Upper lobe of right lung (tissue), 1 donor: ENCODE measurements at regions not wholly inside any gene's neighbourhood (a gene's known extent, or its start where the extent isn't known, plus 50 kb on each side); places are given as distances from the start of the nearest gene placed in this dataset.

Source experiments
- ATAC-seq: fragments of 200-7000 bp; cut with Tn5 transposase; one replicate; pipeline ENCODE4 v1.9.1; 2020; ENCODE audit warnings: mild to moderate bottlenecking, moderate library complexity
- DNase-seq: peaks from one replicate; pipeline ENCODE4 v3.0.0-alpha.2; 2020
- H3K27ac ChIP-seq: fragments of 200-600 bp; one replicate; pipeline ENCODE4 v1.8.0; 2022
- H3K27me3 ChIP-seq: fragments of 200-600 bp; one replicate; pipeline ENCODE4 v1.8.0; 2022; ENCODE audit warnings: mild to moderate bottlenecking
- H3K36me3 ChIP-seq: fragments of 200-600 bp; one replicate; pipeline ENCODE4 v1.8.0; 2022
- H3K4me1 ChIP-seq: fragments of 200-600 bp; one replicate; pipeline ENCODE4 v1.8.0; 2022
- H3K4me3 ChIP-seq: fragments of 200-600 bp; one replicate; pipeline ENCODE4 v1.8.0; 2022; ENCODE audit warnings: mild to moderate bottlenecking
- H3K9me3 ChIP-seq: fragments of 200-600 bp; one replicate; pipeline ENCODE4 v1.8.0; 2022
- intact Hi-C: fragments of 100-400 bp; cut with DNase I; formaldehyde crosslinking; loops from one replicate; pipeline ENCODE4 v1.11.0; 2022
- TF ChIP-seq, protein P1 (sequence below): fragments of 200-600 bp; IDR thresholded peaks from one replicate; pipeline ENCODE4 v1.8.0; 2022; ENCODE audit warnings: antibody characterized with exemption
- donor health status: DM: no; HTN: yes; CAD: no; lungs with severe emphysema.

DNA sequence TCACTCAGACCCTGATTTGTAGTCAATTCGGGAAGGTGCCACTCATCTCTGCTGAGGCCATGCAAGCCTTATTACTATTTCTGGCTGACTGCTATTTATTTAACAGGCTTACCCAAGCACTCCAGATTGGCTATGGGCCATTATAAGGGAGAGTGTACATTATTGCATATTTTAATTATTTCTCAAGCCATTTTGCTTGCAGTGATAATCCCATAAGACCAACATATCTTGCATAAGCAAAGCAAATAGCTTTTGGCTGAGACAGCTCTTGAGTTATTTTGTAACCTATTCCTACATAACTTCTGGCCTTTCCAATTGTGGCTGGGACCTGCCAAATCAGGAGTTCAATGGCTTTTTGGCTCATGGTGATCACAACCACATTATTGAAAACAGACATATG, 509.6 kb upstream of the USP15 start:
- TF ChIP-seq, protein P1, sequence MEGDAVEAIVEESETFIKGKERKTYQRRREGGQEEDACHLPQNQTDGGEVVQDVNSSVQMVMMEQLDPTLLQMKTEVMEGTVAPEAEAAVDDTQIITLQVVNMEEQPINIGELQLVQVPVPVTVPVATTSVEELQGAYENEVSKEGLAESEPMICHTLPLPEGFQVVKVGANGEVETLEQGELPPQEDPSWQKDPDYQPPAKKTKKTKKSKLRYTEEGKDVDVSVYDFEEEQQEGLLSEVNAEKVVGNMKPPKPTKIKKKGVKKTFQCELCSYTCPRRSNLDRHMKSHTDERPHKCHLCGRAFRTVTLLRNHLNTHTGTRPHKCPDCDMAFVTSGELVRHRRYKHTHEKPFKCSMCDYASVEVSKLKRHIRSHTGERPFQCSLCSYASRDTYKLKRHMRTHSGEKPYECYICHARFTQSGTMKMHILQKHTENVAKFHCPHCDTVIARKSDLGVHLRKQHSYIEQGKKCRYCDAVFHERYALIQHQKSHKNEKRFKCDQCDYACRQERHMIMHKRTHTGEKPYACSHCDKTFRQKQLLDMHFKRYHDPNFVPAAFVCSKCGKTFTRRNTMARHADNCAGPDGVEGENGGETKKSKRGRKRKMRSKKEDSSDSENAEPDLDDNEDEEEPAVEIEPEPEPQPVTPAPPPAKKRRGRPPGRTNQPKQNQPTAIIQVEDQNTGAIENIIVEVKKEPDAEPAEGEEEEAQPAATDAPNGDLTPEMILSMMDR: no peak
- Histone ChIP-seq H3K4me3 (no peak overlapping the region), H3K36me3 (no peaks in the 10 kb centered on the region), H3K27ac (no peak overlapping the region), H3K27me3 (no peaks in the 10 kb centered on the region), H3K4me1 (no peaks in the 10 kb centered on the region), H3K9me3 (no peaks in the 10 kb centered on the region)
- intact Hi-C loops: no loop called here
- peak; percentile 42 for ATAC-seq
- no peak for DNase-seq

DNA sequence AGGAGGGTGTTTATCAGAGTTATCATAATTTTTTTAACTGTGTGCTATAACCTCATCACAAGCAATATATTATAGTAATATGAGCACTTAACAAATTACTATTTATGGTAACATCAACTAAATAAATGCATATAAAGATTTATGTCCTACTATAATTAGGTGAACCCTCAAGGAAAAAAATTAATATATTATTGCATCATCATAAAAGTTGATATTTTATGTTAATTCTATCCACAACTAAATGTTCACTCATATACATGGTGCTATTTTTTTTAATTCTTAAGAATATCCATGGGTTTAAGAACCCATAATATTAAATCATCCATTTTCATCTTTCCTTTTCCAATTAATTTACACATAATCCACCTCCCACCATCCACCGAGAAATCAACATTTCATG, 506.0 kb upstream of the USP15 start:
- DNase-seq (no peak), ATAC-seq (no peak)
- intact Hi-C loops: no loop called here
- Histone ChIP-seq H3K4me1 (no peaks in the 10 kb centered on the region), H3K36me3 (no peaks in the 10 kb centered on the region), H3K9me3 (no peaks in the 10 kb centered on the region), H3K4me3 (no peak overlapping the region), H3K27ac (no peak overlapping the region), H3K27me3 (no peaks in the 10 kb centered on the region)
- TF ChIP-seq, protein P1: no peak

DNA sequence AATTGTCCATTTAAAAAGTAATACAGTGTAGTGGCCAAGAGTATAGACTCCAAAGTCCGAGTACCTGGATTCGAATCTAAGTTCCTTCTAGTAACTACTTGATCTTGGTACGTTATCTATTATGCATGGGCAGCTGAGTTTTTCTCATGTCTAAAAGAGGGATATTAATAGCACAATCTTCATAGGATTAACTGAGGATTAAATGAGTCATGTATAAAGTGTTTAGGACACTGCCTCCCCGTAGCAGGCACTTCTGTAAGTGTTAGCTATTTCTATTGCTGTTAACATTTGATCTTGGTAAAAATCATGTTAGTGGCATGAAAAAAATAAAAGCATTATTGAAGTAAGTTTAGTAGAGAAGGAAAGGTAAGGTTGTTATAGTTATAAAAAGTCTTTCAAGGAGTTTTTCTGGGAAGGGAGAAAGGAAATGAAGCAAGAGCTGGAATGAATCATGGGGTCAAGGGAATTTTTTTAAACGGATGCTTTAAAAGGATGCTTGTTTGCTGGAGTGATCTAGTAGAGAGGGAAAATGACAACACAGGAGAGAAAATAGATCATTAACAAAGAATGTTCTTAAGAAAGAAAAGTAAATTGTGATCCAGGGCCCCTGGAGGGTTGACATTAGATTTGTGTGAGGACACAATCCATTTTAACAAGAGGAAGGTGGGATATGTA, 502.2 kb upstream of the USP15 start:
- intact Hi-C loops: no loop called here
- no peak overlapping the region for H3K4me3 ChIP-seq
- no peaks in the 10 kb centered on the region for H3K36me3 ChIP-seq
- TF ChIP-seq, protein P1: no peak
- H3K27ac ChIP-seq: no peak overlapping the region
- H3K27me3 ChIP-seq: no peaks in the 10 kb centered on the region
- ATAC-seq: no peak
- no peaks in the 10 kb centered on the region for H3K4me1 ChIP-seq
- DNase-seq: no peak
- no peaks in the 10 kb centered on the region for H3K9me3 ChIP-seq

DNA sequence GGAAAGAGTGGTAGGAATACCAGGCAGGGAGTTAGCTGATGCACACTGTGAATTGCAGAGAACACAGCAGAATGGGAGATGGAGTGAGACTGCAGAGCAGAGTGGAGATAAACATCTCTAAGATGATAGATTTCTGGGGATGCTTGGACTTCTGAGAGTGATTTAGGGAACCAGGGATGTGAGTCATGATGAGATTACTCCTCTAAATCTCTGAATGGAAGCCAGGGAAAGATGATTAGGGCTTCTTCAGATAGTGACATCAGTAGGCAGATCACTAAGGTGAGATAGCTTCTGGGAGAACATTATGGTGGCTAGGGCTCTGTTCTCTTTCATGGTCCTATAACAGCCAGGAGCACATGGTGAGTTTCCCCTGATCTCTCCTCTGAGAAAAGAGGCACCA, 501.5 kb upstream of the USP15 start:
- H3K4me1 ChIP-seq: no peaks in the 10 kb centered on the region
- ATAC-seq (no peak), DNase-seq (no peak)
- no peaks in the 10 kb centered on the region for H3K36me3 ChIP-seq
- no peaks in the 10 kb centered on the region for H3K27me3 ChIP-seq
- H3K9me3 ChIP-seq: no peaks in the 10 kb centered on the region
- intact Hi-C loops: no loop called here
- H3K27ac ChIP-seq: no peak overlapping the region
- H3K4me3 ChIP-seq: no peak overlapping the region
- TF ChIP-seq, protein P1: no peak

DNA sequence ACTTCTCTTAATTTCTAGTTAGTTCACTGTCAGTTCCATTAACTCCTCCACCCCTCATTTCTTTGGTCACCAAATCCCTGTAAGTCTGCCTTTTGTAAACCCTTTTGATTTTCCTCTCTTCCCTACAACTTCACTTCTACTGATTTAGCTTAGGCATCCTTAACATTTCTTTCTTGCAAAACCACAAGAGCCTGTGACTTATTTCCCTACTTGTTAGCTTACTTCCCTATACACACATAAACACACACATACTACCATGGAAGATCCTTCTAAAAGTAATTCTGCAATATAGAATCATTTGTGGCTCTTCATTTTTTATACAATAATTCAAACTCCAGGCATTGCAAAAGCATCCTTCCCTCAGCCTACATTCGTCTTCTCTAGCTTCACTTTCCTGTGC, 494.3 kb upstream of the USP15 start:
- Histone ChIP-seq H3K27ac (no peak overlapping the region), H3K36me3 (no peaks in the 10 kb centered on the region), H3K9me3 (peaks cover 8% of the 10 kb centered on the region), H3K27me3 (no peaks in the 10 kb centered on the region), H3K4me3 (no peak overlapping the region), H3K4me1 (no peaks in the 10 kb centered on the region)
- intact Hi-C loops: no loop called here
- DNase-seq (no peak), ATAC-seq (no peak)
- TF ChIP-seq, protein P1: no peak

DNA sequence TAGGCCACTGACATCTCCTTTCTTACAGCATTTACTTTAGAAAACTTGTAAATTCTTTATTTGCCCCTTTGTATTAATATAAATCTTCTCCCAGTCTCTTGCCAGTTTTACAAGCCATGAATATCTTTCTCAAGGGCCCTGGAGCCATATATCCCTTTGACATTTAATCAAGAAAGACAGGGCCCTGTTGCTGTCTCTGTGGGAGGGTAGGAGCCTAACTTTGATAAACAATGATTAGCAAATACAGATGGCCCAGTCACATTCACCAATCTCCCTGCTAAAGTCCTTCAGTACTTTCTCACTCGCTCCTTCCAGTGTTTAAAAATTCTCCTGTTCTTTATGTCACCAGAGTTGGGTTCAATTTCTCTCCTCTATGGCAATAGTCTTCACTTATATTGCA, 479.8 kb upstream of the USP15 start:
- H3K4me1 ChIP-seq: no peaks in the 10 kb centered on the region
- H3K36me3 ChIP-seq: no peaks in the 10 kb centered on the region
- TF ChIP-seq, protein P1: no peak
- ATAC-seq (no peak), DNase-seq (no peak)
- no peak overlapping the region for H3K4me3 ChIP-seq
- no peaks in the 10 kb centered on the region for H3K27me3 ChIP-seq
- no peaks in the 10 kb centered on the region for H3K9me3 ChIP-seq
- no peak overlapping the region for H3K27ac ChIP-seq
- intact Hi-C loops: no loop called here
